C4-2B (cell line): ENCODE measurements at regions not wholly inside any gene's neighbourhood (a gene's known extent, or its start where the extent isn't known, plus 50 kb on each side); places are given as distances from the start of the nearest gene placed in this dataset.

Source experiments
- CTCF ChIP-seq: fragments of 450-650 bp; conservative IDR thresholded peaks from 2 replicates; pipeline ENCODE4 v1.5.1; 2017; ENCODE audit warnings: mild to moderate bottlenecking
- ZFX ChIP-seq: fragments of 450-650 bp; IDR thresholded peaks from 2 replicates; pipeline ENCODE4 v1.6.1; 2017

DNA sequence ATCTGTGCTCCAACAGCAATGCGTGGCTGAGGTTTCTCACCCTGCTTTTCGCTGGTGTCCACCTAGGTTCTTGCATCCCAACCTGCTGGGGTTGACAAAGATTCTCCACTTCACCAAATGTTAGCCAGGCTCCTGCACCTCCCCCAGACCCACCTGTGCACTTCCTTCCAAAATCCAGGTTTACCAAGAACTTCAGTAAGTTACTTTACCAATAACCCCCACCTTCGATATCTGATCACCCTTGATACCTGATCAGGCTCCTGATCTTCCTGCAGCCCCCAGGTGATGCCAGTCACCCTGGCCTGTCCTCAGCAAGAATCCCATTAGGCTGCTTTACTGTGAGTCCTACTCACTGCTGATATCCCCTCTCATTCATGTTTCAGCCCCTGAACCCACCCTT, 1203.4 kb downstream of the TBC1D22A start:
- TF ChIP-seq CTCF (no peak), ZFX (no peak)
